ENCODE measurements at regions not wholly inside any gene's neighbourhood (a gene's known extent, or its start where the extent isn't known, plus 50 kb on each side); places are given as distances from the start of the nearest gene placed in this dataset.

DNA sequence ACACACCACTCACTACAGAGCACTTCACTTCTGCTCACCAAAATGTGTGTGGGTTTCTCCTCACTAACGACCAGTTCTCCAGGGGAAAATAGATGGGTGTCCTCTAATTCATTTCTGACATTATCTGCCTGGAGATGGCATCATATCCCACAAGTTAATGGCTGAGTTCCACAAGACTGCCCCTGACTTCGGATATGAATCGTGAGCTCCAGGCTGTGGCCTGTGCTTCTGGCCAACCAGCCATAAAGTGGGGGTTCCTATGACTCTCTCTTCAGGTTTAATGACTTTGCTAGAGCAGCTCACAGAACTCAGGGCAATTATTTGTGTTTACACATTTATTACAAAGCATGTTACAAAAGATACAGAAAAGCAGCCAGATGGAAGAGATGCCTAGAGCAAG lies 113.0 kb upstream of the SYT13 start:
- Histone ChIP-seq H3K9ac (replicated peaks; ENCODE audit: extremely low read depth, insufficient read depth, low read length) (no peak overlapping the region), H3K9me3 (replicated peaks; ENCODE audit: control insufficient read depth, insufficient read depth, low read length) (no peaks in the 10 kb centered on the region), H3K4me1 (ENCODE audit: control insufficient read depth, extremely low read depth, insufficient read depth, low read length) (peaks cover 17% of the 10 kb centered on the region), H4K20me1 (replicated peaks; ENCODE audit: control insufficient read depth, extremely low read depth, insufficient read depth, low read length) (no peaks in the 10 kb centered on the region), H3K9me1 (replicated peaks; ENCODE audit: control insufficient read depth, extremely low read depth, insufficient read depth, low read length) (no peaks in the 10 kb centered on the region), H3K4me2 (ENCODE audit: insufficient read depth, low read length) (no peak overlapping the region), H3K36me3 (ENCODE audit: control insufficient read depth in 2 of 2, extremely low read depth in 1 of 2, insufficient read depth in 2 of 2, low read length in 2 of 2) (no peaks in the 10 kb centered on the region), H2AFZ (ENCODE audit: low read depth, low read length) (no peak overlapping the region), H3K4me3 (replicated peaks in 1 of 3; ENCODE audit: insufficient read depth in 1 of 3, low read depth in 1 of 3, low read length in 3 of 3) (no peak overlapping the region), H3K27ac (ENCODE audit: insufficient read depth, low read depth, low read length) (no peak overlapping the region), H3K79me2 (ENCODE audit: control insufficient read depth, insufficient read depth, low read length) (no peaks in the 10 kb centered on the region), H3K27me3 (ENCODE audit: control insufficient read depth in 2 of 2, insufficient read depth in 2 of 2, low read length in 2 of 2) (no peaks in the 10 kb centered on the region)
- POLR2A ChIA-PET: no interaction called here
- no peak for TF ChIP-seq POLR2A (IDR thresholded peaks at IDR 0.05; ENCODE audit: low read depth, low read length)
- dilution Hi-C loops (cut with MboI; ENCODE audit: extremely low pct_ligation_motif_present, low sequenced_read_pairs) (no loop called here), intact Hi-C loops (cut with micrococcal nuclease) (no loop called here)
- CTCF ChIA-PET: interaction anchor here (0.8 to 4.4 kb wide), 4 partner anchors 13 to 373 kb away, joined by 3 to 30 read pairs (median 6); no protein-coding TSS in a partner anchor
- FAIRE-seq (no peak), DNase-seq (ENCODE audit: low read depth, low spot score) (no peak)
- no TSS peak for BruUV-seq (replicated peaks)

DNA sequence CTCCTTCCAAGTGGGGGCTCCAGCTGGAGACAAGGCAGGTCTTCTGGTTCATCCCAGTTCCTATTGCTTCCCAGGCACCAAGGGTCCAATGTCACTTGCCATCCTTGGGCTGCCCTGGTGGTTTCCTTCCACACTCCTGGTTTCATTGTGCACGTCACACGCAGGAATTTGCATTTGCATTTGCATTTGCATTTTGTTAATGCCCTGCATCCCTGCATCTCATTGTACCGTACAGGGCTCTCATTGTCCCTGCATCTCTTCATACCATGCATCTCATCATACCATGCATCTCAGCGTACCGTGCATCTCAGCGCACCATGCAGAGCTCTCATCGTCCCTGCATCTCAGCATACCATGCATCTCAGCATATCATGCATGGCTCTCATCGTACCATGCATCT lies 112.2 kb upstream of the SYT13 start:
- H3K4me3 ChIP-seq (replicated peaks in 1 of 3; ENCODE audit: insufficient read depth in 1 of 3, low read depth in 1 of 3, low read length in 3 of 3): no peak overlapping the region
- H3K36me3 ChIP-seq (ENCODE audit: control insufficient read depth in 2 of 2, extremely low read depth in 1 of 2, insufficient read depth in 2 of 2, low read length in 2 of 2): no peaks in the 10 kb centered on the region
- no peak overlapping the region for H3K27ac ChIP-seq (ENCODE audit: insufficient read depth, low read depth, low read length)
- ChIA-PET POLR2A (no interaction called here), CTCF (interaction anchor here (4.4 kb wide), 1 partner anchor 373 kb away, joined by 30 read pairs; no protein-coding TSS in a partner anchor)
- no peak overlapping the region for H3K9ac ChIP-seq (replicated peaks; ENCODE audit: extremely low read depth, insufficient read depth, low read length)
- dilution Hi-C loops (cut with MboI; ENCODE audit: extremely low pct_ligation_motif_present, low sequenced_read_pairs) (no loop called here), intact Hi-C loops (cut with micrococcal nuclease) (no loop called here)
- H3K9me1 ChIP-seq (replicated peaks; ENCODE audit: control insufficient read depth, extremely low read depth, insufficient read depth, low read length): no peaks in the 10 kb centered on the region
- FAIRE-seq: no peak
- H3K4me1 ChIP-seq (ENCODE audit: control insufficient read depth, extremely low read depth, insufficient read depth, low read length): peaks cover 17% of the 10 kb centered on the region
- H2AFZ ChIP-seq (ENCODE audit: low read depth, low read length): no peak overlapping the region
- no peaks in the 10 kb centered on the region for H3K79me2 ChIP-seq (ENCODE audit: control insufficient read depth, insufficient read depth, low read length)
- H3K4me2 ChIP-seq (ENCODE audit: insufficient read depth, low read length): no peak overlapping the region
- DNase-seq (ENCODE audit: low read depth, low spot score): no peak
- no peaks in the 10 kb centered on the region for H3K27me3 ChIP-seq (ENCODE audit: control insufficient read depth in 2 of 2, insufficient read depth in 2 of 2, low read length in 2 of 2)
- H4K20me1 ChIP-seq (replicated peaks; ENCODE audit: control insufficient read depth, extremely low read depth, insufficient read depth, low read length): no peaks in the 10 kb centered on the region
- no peaks in the 10 kb centered on the region for H3K9me3 ChIP-seq (replicated peaks; ENCODE audit: control insufficient read depth, insufficient read depth, low read length)
- no TSS peak for BruUV-seq (replicated peaks)
- TF ChIP-seq POLR2AphosphoS5 (IDR thresholded peaks at IDR 0.05; ENCODE audit: insufficient read depth, low read depth, low read length): no peak
- TF ChIP-seq GATA2 (IDR thresholded peaks at IDR 0.05; ENCODE audit: insufficient read depth, insufficient read length, low read depth, low read length): no peak
- no peak for TF ChIP-seq EZH2 (IDR thresholded peaks at IDR 0.05; ENCODE audit: borderline replicate concordance, low read depth, low read length, severe bottlenecking)
- TF ChIP-seq MYC (IDR thresholded peaks at IDR 0.05; ENCODE audit: low read depth, low read length): no peak
- no peak for TF ChIP-seq FOS (IDR thresholded peaks at IDR 0.05; ENCODE audit: borderline replicate concordance, insufficient read depth, low read length)
- no peak for TF ChIP-seq JUN (IDR thresholded peaks at IDR 0.05; ENCODE audit: borderline replicate concordance, insufficient read depth, insufficient read length, low read depth)
- TF ChIP-seq POLR2A (IDR thresholded peaks at IDR 0.05; ENCODE audit: low read depth, low read length): no peak

All from endothelial cell of umbilical vein (primary cell).